ENCODE measurements at regions not wholly inside any gene's neighbourhood (a gene's known extent, or its start where the extent isn't known, plus 50 kb on each side); places are given as distances from the start of the nearest gene placed in this dataset.

DNA sequence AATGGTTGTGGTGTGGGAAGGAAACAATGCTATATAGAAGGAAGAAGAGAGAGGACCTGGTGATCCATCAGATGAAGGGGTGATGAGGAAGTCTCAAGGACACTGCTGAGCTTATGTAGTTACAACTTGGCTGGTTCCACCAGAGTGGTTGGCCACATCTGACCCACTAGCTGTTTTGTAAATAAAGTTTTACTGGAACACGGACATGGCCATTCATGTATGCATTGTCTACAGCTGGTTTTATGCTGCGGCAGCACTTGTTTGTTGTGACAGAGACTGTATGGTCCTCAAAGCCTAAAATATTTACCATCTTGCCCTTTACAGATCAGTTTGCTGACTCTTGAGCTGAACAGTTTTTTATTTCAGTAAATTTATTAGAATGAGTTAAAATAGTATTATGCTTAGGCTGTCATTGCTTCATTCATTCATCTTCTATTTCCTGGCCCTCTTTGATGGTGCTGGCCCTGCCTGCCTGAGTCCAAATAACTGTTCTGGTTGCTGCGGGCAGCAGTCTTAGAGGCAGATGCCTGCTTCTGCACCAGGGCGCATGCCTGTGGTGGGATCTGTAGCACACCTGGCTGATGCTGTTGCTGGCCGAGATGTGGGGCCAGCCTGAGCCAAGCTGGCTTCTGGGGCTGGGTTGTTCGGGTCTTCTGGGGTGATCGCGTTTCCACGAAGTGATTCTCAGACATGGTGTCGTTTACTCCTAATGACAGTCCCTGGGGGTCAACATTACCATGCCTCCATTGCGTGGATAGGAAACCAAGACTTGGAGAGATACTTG is 61.4 kb upstream of the WNT4 start:
- TF ChIP-seq, protein P1, sequence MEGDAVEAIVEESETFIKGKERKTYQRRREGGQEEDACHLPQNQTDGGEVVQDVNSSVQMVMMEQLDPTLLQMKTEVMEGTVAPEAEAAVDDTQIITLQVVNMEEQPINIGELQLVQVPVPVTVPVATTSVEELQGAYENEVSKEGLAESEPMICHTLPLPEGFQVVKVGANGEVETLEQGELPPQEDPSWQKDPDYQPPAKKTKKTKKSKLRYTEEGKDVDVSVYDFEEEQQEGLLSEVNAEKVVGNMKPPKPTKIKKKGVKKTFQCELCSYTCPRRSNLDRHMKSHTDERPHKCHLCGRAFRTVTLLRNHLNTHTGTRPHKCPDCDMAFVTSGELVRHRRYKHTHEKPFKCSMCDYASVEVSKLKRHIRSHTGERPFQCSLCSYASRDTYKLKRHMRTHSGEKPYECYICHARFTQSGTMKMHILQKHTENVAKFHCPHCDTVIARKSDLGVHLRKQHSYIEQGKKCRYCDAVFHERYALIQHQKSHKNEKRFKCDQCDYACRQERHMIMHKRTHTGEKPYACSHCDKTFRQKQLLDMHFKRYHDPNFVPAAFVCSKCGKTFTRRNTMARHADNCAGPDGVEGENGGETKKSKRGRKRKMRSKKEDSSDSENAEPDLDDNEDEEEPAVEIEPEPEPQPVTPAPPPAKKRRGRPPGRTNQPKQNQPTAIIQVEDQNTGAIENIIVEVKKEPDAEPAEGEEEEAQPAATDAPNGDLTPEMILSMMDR (IDR thresholded peaks at IDR 0.05; ENCODE audit: low read length) = no peak
- TF ChIP-seq EZH2 (IDR thresholded peaks at IDR 0.05; ENCODE audit: borderline replicate concordance, low read length) = no peak

All from OCI-LY1 (cell line).